SK-N-SH (cell line): ENCODE measurements at regions not wholly inside any gene's neighbourhood (a gene's known extent, or its start where the extent isn't known, plus 50 kb on each side); places are given as distances from the start of the nearest gene placed in this dataset.

Source experiments
- CTCF ChIA-PET: fragments of 300-600, 350-600 bp; formaldehyde crosslinking; extraction: SDS; loops from one replicate; lab custom pipeline; 2021; lab: Yijun Ruan, JAX
- POLR2A ChIA-PET: fragments of 350-600 bp; sonication (Branson Sonifier 250); formaldehyde crosslinking; extraction: SDS; loops from one replicate; lab custom pipeline; 2020; ENCODE audit warnings: antibody characterized with exemption, inconsistent platforms; lab: Yijun Ruan, JAX
- DNase-seq: peaks from one replicate; pipeline ENCODE4 v3.0.0; 2012
- H2AFZ ChIP-seq: fragments of 200-600 bp; sonication (generic); 2 replicates; pipeline ENCODE4 v1.8.1; 2016; ENCODE audit warnings: antibody characterized with exemption, mild to moderate bottlenecking, low read depth
- H3F3A ChIP-seq: fragments of 200-600 bp; sonication (generic); replicated peaks from 2 replicates; pipeline ENCODE3; 2016; ENCODE audit warnings: antibody characterized with exemption, mild to moderate bottlenecking; ENCODE audit not compliant: insufficient read depth
- H3K27ac ChIP-seq, 2 experiments: fragments of 200-500 bp in 1 of 2; fragments of 200-600 bp in 1 of 2; sonication (Bioruptor generic) in 1 of 2; sonication (generic), shearing (Covaris generic) in 1 of 2; 2 replicates each; pipeline versions ENCODE4 v1.5.1 to v1.6.1; 2014 to 2016; ENCODE audit warnings: low read depth in 2 of 2, inconsistent platforms in 1 of 2, low read length in 1 of 2, mild to moderate bottlenecking in 1 of 2, mixed read lengths in 1 of 2
- H3K27me3 ChIP-seq: fragments of 200-600 bp; sonication (generic), shearing (Covaris generic); 2 replicates; pipeline ENCODE4 v1.6.1; 2016; ENCODE audit warnings: mixed run types; ENCODE audit not compliant: insufficient read depth
- H3K36me3 ChIP-seq, 2 experiments: fragments of 200-500 bp in 1 of 2; fragments of 200-600 bp in 1 of 2; sonication (Bioruptor generic) in 1 of 2; sonication (generic) in 1 of 2; replicated peaks in 1 of 2; 2 replicates each; pipeline versions ENCODE3 to v1.5.1; 2014 to 2016; ENCODE audit warnings: low read length in 1 of 2, mild to moderate bottlenecking in 1 of 2; ENCODE audit not compliant: insufficient read depth in 2 of 2, control insufficient read depth in 1 of 2
- H3K4me1 ChIP-seq, 2 experiments: fragments of 200-500 bp in 1 of 2; fragments of 200-600 bp in 1 of 2; sonication (Bioruptor generic) in 1 of 2; sonication (generic), shearing (Covaris generic) in 1 of 2; 2 replicates each; pipeline versions ENCODE4 v1.5.1 to v1.6.1; 2014 to 2016; ENCODE audit warnings: low read depth in 1 of 2, low read length in 1 of 2, mixed run types in 1 of 2; ENCODE audit not compliant: insufficient read depth in 2 of 2, control insufficient read depth in 1 of 2
- H3K4me2 ChIP-seq: fragments of 200-600 bp; sonication (generic), shearing (Covaris generic); 2 replicates; pipeline ENCODE4 v1.6.1; 2017; ENCODE audit warnings: mixed run types
- H3K4me3 ChIP-seq, 2 experiments: fragments of 200-500 bp in 1 of 2; fragments of 200-600 bp in 1 of 2; sonication (Bioruptor generic) in 1 of 2; sonication (generic), shearing (Covaris generic) in 1 of 2; 2 replicates each; pipeline versions ENCODE4 v1.5.1 to v1.8.1; 2014 to 2016; ENCODE audit warnings: low read depth in 2 of 2, inconsistent platforms in 1 of 2, low read length in 1 of 2, mild to moderate bottlenecking in 1 of 2, mixed read lengths in 1 of 2, moderate library complexity in 1 of 2
- H3K79me2 ChIP-seq: fragments of 200-600 bp; sonication (generic); 2 replicates; pipeline ENCODE4 v1.8.1; 2017; ENCODE audit warnings: mild to moderate bottlenecking; ENCODE audit not compliant: insufficient read depth
- H3K9ac ChIP-seq: fragments of 200-600 bp; sonication (generic); 2 replicates; pipeline ENCODE4 v1.6.1; 2017; ENCODE audit warnings: mixed run types
- H3K9me2 ChIP-seq: fragments of 200-600 bp; sonication (generic); 2 replicates; pipeline ENCODE4 v1.6.1; 2017; ENCODE audit warnings: mixed run types
- H3K9me3 ChIP-seq: fragments of 200-600 bp; sonication (generic); 2 replicates; pipeline ENCODE4 v1.6.1; 2017; ENCODE audit warnings: mixed run types, mild to moderate bottlenecking, moderate library complexity
- H4K20me1 ChIP-seq: fragments of 200-600 bp; sonication (generic); 2 replicates; pipeline ENCODE4 v1.6.1; 2017; ENCODE audit warnings: mild to moderate bottlenecking, mixed run types; ENCODE audit not compliant: insufficient read depth
- ELF1 ChIP-seq: IDR thresholded peaks from 2 replicates; pipeline ENCODE4 v1.4.0; 2012
- EZH2phosphoT487 ChIP-seq: fragments of 200-600 bp; sonication (generic); IDR thresholded peaks from 2 replicates; pipeline ENCODE4 v1.6.1; 2017; ENCODE audit warnings: low read depth, mixed run types, mild to moderate bottlenecking, antibody characterized with exemption, moderate library complexity, borderline replicate concordance
- FOSL2 ChIP-seq: IDR thresholded peaks from 2 replicates; pipeline ENCODE4 v1.4.0; 2012; ENCODE audit warnings: low read depth, mild to moderate bottlenecking, moderate library complexity, borderline replicate concordance
- FOXM1 ChIP-seq: IDR thresholded peaks from 2 replicates; pipeline ENCODE4 v1.4.0; 2012; ENCODE audit warnings: low read depth, mild to moderate bottlenecking
- GABPA ChIP-seq: IDR thresholded peaks from 2 replicates; pipeline ENCODE4 v1.4.0; 2012; ENCODE audit warnings: low read depth, mild to moderate bottlenecking
- JUND ChIP-seq: IDR thresholded peaks from 2 replicates; pipeline ENCODE4 v1.4.0; 2012
- MEF2A ChIP-seq: IDR thresholded peaks from 2 replicates; pipeline ENCODE4 v1.4.0; 2012; ENCODE audit warnings: low read depth, borderline replicate concordance
- MXI1 ChIP-seq: IDR thresholded peaks from 2 replicates; pipeline ENCODE4 v1.6.1; 2012; ENCODE audit warnings: mild to moderate bottlenecking, low read depth, low read length, improper control_type of control experiment
- NFIC ChIP-seq: IDR thresholded peaks from 2 replicates; pipeline ENCODE4 v1.4.0; 2012; ENCODE audit warnings: borderline replicate concordance
- NRF1 ChIP-seq: IDR thresholded peaks from 2 replicates; pipeline ENCODE4 v1.6.1; 2012; ENCODE audit warnings: low read depth, mild to moderate bottlenecking, low read length
- POLR2AphosphoS5 ChIP-seq: IDR thresholded peaks from 2 replicates; pipeline ENCODE4 v1.6.1; 2012; ENCODE audit warnings: low read depth, low read length
- RFX5 ChIP-seq: IDR thresholded peaks from 2 replicates; pipeline ENCODE4 v1.6.1; 2012; ENCODE audit warnings: mild to moderate bottlenecking, improper control_type of control experiment, low read length
- RXRA ChIP-seq: IDR thresholded peaks from 2 replicates; pipeline ENCODE4 v1.4.0; 2012; ENCODE audit warnings: low read depth, mild to moderate bottlenecking, borderline replicate concordance
- TAF1 ChIP-seq: IDR thresholded peaks from 2 replicates; pipeline ENCODE4 v1.6.1; 2012; ENCODE audit warnings: low read depth, mild to moderate bottlenecking, low read length, moderate library complexity, borderline replicate concordance
- TCF12 ChIP-seq: IDR thresholded peaks from 2 replicates; pipeline ENCODE4 v1.4.0; 2012
- TEAD4 ChIP-seq: IDR thresholded peaks from 2 replicates; pipeline ENCODE4 v1.4.0; 2012; ENCODE audit warnings: mild to moderate bottlenecking, borderline replicate concordance; ENCODE audit not compliant: insufficient read depth
- WGBS: methylation state at CpG from one replicate; pipeline ENCODE4 v1.1.6; 2017; ENCODE audit warnings: low lambda C conversion rate; 5-methylcytosine and 5-hydroxymethylcytosine counted together
- TF ChIP-seq, protein P1 (sequence below): IDR thresholded peaks from 2 replicates; pipeline ENCODE4 v1.4.0; 2012; ENCODE audit warnings: low read depth, borderline replicate concordance
- TF ChIP-seq, protein P2 (sequence below): IDR thresholded peaks from 2 replicates; pipeline ENCODE4 v1.4.0; 2012; ENCODE audit warnings: low read depth, borderline replicate concordance
- TF ChIP-seq, protein P3 (sequence below): fragments of 200-600 bp; sonication (generic); IDR thresholded peaks from 2 replicates; pipeline ENCODE4 v1.6.1; 2017; ENCODE audit warnings: antibody characterized with exemption, mild to moderate bottlenecking, moderate library complexity

DNA sequence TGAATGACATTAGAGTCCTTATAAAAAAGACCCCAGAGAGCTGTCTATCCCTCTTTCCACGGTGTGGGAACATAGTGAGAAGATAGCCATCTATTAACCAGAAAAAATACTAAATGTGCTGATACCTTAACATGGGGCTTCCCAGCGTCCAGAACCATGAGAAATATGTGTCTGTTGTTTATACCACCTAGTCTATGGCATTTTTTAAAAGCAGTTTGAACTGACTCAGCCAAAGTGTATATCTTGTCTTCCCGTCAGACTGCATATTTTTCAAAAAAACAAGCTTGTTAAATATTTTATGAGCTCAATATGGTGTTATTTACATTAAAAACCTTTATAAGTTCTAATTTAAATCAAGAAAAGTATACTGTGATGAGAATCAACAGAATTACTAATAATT is 255.3 kb downstream of the HGF start:
- H4K20me1 ChIP-seq = no peaks in the 10 kb centered on the region
- no peaks in the 10 kb centered on the region for H3K27me3 ChIP-seq
- peaks cover 8% of the 10 kb centered on the region for H3F3A ChIP-seq
- no peaks in the 10 kb centered on the region for H3K79me2 ChIP-seq
- H3K9ac ChIP-seq = no peak overlapping the region
- H3K9me3 ChIP-seq = peaks cover 16% of the 10 kb centered on the region; the same call in 1 of the 2 replicates
- no peaks in the 10 kb centered on the region for H3K9me2 ChIP-seq
- no peak overlapping the region for H3K27ac ChIP-seq
- no peak overlapping the region for H3K4me3 ChIP-seq
- no peak overlapping the region for H2AFZ ChIP-seq
- CTCF ChIA-PET = interaction anchor here (1.0 to 2.1 kb wide), 2 partner anchors 13 to 15 kb away, joined by 6 to 8 read pairs; no protein-coding TSS in a partner anchor
- no peak for DNase-seq
- WGBS = 72% methylated on average over 3 of the region's 3 CpGs
- TF ChIP-seq TCF12 = no peak
- TF ChIP-seq MEF2A = no peak
- TF ChIP-seq ELF1 = no peak
- TF ChIP-seq, protein P1, sequence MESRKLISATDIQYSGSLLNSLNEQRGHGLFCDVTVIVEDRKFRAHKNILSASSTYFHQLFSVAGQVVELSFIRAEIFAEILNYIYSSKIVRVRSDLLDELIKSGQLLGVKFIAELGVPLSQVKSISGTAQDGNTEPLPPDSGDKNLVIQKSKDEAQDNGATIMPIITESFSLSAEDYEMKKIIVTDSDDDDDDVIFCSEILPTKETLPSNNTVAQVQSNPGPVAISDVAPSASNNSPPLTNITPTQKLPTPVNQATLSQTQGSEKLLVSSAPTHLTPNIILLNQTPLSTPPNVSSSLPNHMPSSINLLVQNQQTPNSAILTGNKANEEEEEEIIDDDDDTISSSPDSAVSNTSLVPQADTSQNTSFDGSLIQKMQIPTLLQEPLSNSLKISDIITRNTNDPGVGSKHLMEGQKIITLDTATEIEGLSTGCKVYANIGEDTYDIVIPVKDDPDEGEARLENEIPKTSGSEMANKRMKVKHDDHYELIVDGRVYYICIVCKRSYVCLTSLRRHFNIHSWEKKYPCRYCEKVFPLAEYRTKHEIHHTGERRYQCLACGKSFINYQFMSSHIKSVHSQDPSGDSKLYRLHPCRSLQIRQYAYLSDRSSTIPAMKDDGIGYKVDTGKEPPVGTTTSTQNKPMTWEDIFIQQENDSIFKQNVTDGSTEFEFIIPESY = no peak
- TF ChIP-seq JUND = no peak
- TF ChIP-seq, protein P2, sequence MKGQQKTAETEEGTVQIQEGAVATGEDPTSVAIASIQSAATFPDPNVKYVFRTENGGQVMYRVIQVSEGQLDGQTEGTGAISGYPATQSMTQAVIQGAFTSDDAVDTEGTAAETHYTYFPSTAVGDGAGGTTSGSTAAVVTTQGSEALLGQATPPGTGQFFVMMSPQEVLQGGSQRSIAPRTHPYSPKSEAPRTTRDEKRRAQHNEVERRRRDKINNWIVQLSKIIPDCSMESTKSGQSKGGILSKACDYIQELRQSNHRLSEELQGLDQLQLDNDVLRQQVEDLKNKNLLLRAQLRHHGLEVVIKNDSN = no peak
- TF ChIP-seq NRF1 = no peak
- no peak for TF ChIP-seq POLR2AphosphoS5
- no peak for TF ChIP-seq TAF1
- no peak for TF ChIP-seq FOSL2
- TF ChIP-seq GABPA = no peak
- TF ChIP-seq, protein P3, sequence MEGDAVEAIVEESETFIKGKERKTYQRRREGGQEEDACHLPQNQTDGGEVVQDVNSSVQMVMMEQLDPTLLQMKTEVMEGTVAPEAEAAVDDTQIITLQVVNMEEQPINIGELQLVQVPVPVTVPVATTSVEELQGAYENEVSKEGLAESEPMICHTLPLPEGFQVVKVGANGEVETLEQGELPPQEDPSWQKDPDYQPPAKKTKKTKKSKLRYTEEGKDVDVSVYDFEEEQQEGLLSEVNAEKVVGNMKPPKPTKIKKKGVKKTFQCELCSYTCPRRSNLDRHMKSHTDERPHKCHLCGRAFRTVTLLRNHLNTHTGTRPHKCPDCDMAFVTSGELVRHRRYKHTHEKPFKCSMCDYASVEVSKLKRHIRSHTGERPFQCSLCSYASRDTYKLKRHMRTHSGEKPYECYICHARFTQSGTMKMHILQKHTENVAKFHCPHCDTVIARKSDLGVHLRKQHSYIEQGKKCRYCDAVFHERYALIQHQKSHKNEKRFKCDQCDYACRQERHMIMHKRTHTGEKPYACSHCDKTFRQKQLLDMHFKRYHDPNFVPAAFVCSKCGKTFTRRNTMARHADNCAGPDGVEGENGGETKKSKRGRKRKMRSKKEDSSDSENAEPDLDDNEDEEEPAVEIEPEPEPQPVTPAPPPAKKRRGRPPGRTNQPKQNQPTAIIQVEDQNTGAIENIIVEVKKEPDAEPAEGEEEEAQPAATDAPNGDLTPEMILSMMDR = no peak
- TF ChIP-seq RFX5 = no peak
- no peak for TF ChIP-seq TEAD4
- TF ChIP-seq EZH2phosphoT487 = no peak
- no peak for TF ChIP-seq RXRA
- no peak for TF ChIP-seq FOXM1
- no peak for TF ChIP-seq NFIC
- TF ChIP-seq MXI1 = no peak
- H3K4me1 ChIP-seq = peaks cover 0 to 9% of the 10 kb centered on the region in 2 experiments; a peak in 2 of 4 replicates
- H3K36me3 ChIP-seq = peaks cover 4 to 13% of the 10 kb centered on the region in 2 experiments
- POLR2A ChIA-PET = no interaction called here
- H3K4me2 ChIP-seq = no peak overlapping the region
